ENCODE measurements at regions not wholly inside any gene's neighbourhood (a gene's known extent, or its start where the extent isn't known, plus 50 kb on each side); places are given as distances from the start of the nearest gene placed in this dataset.
"Not testable (repeated sequence)": the region's sequence is repeated elsewhere in the genome, so short reads cannot be mapped to it uniquely, and the experiment has no call there.

DNA sequence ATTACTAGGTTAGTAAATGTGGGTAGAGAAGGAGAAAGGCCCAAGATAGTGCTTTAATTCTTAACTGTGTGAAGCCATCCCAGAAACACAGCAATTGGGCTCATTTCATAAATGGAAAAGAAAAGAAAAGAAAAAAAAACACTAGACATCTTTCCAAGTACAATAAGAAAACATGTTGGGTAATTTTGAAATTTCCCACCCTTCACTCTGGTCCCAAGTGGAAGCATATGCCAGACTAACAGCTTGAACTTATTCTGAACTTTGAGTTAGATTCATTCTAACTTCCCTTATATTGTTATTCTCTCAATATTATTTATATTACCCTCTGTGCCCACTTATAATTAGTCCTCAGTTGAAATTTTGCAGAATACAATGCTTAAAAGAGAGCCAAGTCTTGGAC, 113.4 kb upstream of the GHR start:
- Mint-ChIP-seq H3K9me3 (peaks cover 0 to 3% (median 0%) of the 10 kb centered on the region in 3 donors), H3K4me3 (no peak overlapping the region), H3K36me3 (no peaks in the 10 kb centered on the region), H3K4me1 (no peaks in the 10 kb centered on the region), H3K27ac (no peak overlapping the region), H3K27me3 (peaks cover 1% of the 10 kb centered on the region)

- no peaks in the 10 kb centered on the region for H3K4me1 Mint-ChIP-seq
- no peaks in the 10 kb centered on the region for H3K36me3 Mint-ChIP-seq
These were observed 108.0 kb upstream of the GHR start for GRCh38 chr5:42315214-42315613.

DNA sequence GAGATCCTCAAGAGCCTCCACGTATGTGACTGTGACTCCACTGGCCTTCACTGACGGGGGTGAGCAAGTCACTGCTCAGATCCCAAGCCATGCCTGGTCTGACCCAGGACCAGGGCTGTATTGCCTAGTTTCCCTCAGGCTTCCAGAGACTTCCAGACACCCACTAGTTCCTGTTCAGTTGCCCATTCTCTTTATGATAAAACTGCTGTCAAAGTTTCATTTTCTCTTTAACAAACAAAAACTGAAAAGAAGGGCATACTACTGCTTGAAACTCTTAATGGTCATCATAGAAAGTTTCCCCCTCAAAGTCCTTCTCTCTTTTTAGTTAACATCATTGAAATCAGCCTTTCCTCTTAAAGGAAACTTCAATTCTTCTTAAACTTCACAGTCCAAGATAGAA, 105.7 kb upstream of the GHR start:
- Mint-ChIP-seq H3K36me3 (peaks cover 2% of the 10 kb centered on the region), H3K4me1 (no peaks in the 10 kb centered on the region), H3K27ac (no peak overlapping the region), H3K9me3 (peaks cover 1 to 17% (median 8%) of the 10 kb centered on the region in 3 donors), H3K4me3 (no peak overlapping the region), H3K27me3 (peaks cover 1% of the 10 kb centered on the region)

More at GRCh38 chr5:42315214-42315613, 108.0 kb upstream of the GHR start:
- H3K27me3 Mint-ChIP-seq, result peaks cover 1% of the 10 kb centered on the region
- peaks cover 1 to 9% (median 5%) of the 10 kb centered on the region in 3 donors for H3K9me3 Mint-ChIP-seq
- H3K27ac Mint-ChIP-seq, result no peak overlapping the region
- H3K4me3 Mint-ChIP-seq, result no peak overlapping the region

GRCh38 chr5:42319546-42319945, 103.7 kb upstream of the GHR start:
- H3K27me3 Mint-ChIP-seq, H3K4me3 Mint-ChIP-seq, H3K4me1 Mint-ChIP-seq, H3K36me3 Mint-ChIP-seq, H3K27ac Mint-ChIP-seq: not testable (repeated sequence)
- peaks cover 1 to 18% (median 10%) of the 10 kb centered on the region in 3 donors for H3K9me3 Mint-ChIP-seq

- H3K4me3 Mint-ChIP-seq, result no peak overlapping the region
- peaks cover 2% of the 10 kb centered on the region for H3K36me3 Mint-ChIP-seq
- no peaks in the 10 kb centered on the region for H3K27me3 Mint-ChIP-seq
- peaks cover 1 to 18% (median 14%) of the 10 kb centered on the region in 3 donors for H3K9me3 Mint-ChIP-seq
- H3K4me1 Mint-ChIP-seq, result peaks cover 0 to 1% (median 0%) of the 10 kb centered on the region in 3 donors
- no peak overlapping the region for H3K27ac Mint-ChIP-seq
These were observed 101.5 kb upstream of the GHR start for GRCh38 chr5:42321785-42322184.

DNA sequence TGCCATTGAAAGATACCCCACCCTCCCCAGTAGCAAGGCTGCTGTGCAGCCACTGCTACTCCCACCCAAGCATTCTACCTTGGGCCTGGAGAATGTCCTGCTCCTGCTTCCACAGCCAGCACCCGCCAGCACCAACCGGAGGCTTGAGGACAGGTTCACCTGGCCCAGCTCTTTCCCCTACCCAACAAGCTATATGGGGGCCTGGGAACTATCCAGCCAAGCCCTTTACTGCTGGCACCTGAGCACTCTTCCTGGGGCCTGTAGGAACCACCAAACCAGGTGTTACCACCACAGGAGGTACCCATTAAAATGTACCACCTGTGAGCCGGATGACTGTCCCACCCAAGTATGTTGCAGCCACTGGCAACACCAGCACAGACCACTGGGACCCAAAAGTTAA, 86.1 kb upstream of the GHR start:
- no peak overlapping the region for H3K4me3 Mint-ChIP-seq
- H3K27me3 Mint-ChIP-seq, result no peaks in the 10 kb centered on the region
- no peaks in the 10 kb centered on the region for H3K4me1 Mint-ChIP-seq
- peaks cover 6 to 23% (median 16%) of the 10 kb centered on the region in 3 donors for H3K9me3 Mint-ChIP-seq
- no peak overlapping the region for H3K27ac Mint-ChIP-seq
- no peaks in the 10 kb centered on the region for H3K36me3 Mint-ChIP-seq

DNA sequence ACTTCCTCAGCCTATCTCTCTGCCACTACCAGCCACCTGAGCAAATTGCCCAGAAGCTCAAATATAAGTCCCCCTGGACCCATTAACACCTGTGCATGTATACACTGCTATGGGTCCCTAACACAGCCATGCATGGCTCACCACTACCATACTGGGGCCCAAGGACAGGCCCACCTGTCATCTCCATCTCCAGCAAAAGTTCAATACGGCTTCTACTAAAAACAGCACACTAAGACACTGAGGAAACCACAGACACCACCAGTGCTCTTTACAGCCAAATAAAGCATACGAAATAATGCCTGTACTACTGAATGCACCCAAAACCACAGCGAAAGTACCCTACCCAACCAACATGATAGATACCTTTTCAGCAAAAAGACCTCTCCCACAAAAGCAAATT, 85.6 kb upstream of the GHR start:
- H3K27me3 Mint-ChIP-seq, result no peaks in the 10 kb centered on the region
- H3K27ac Mint-ChIP-seq, result no peak overlapping the region
- H3K4me1 Mint-ChIP-seq, result no peaks in the 10 kb centered on the region
- H3K36me3 Mint-ChIP-seq, result no peaks in the 10 kb centered on the region
- no peak overlapping the region for H3K4me3 Mint-ChIP-seq
- H3K9me3 Mint-ChIP-seq, result peaks cover 5 to 23% (median 16%) of the 10 kb centered on the region in 3 donors

GRCh38 chr5:42338136-42338535, 85.1 kb upstream of the GHR start:
- Mint-ChIP-seq H3K4me1 (no peaks in the 10 kb centered on the region), H3K27ac (no peak overlapping the region), H3K36me3 (no peaks in the 10 kb centered on the region), H3K27me3 (no peaks in the 10 kb centered on the region), H3K9me3 (peaks cover 4 to 23% (median 16%) of the 10 kb centered on the region in 3 donors), H3K4me3 (no peak overlapping the region)

GRCh38 chr5:42349163-42349562, 74.1 kb upstream of the GHR start:
- H3K9me3 Mint-ChIP-seq, result peaks cover 2 to 22% (median 14%) of the 10 kb centered on the region in 3 donors
- H3K36me3 Mint-ChIP-seq, result no peaks in the 10 kb centered on the region
- no peaks in the 10 kb centered on the region for H3K4me1 Mint-ChIP-seq
- H3K27me3 Mint-ChIP-seq, result no peaks in the 10 kb centered on the region
- H3K4me3 Mint-ChIP-seq, result no peak overlapping the region
- H3K27ac Mint-ChIP-seq, result no peak overlapping the region

DNA sequence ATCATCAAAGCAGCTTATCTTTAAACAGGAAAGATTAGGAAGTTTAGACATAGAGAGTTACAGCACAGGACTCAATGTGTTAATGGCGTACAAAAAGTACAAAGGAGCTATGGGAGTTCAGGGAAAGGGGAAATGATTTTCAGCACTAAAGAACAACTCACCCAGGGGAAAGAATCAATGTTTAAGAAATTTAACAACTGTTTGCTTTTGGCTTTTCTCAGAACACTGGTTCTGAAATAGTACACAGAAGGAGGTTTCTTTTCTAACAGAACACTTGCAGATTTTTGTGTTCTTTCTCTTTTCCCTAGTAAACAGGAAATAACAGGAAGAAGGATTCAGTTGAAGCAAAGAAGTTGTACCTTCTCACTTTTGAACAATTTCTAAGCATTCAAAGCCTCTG, 71.3 kb upstream of the GHR start:
- Mint-ChIP-seq H3K36me3 (no peaks in the 10 kb centered on the region), H3K27ac (no peak overlapping the region), H3K4me3 (no peak overlapping the region), H3K9me3 (peaks cover 2 to 19% (median 17%) of the 10 kb centered on the region in 3 donors), H3K27me3 (no peaks in the 10 kb centered on the region), H3K4me1 (no peaks in the 10 kb centered on the region)

DNA sequence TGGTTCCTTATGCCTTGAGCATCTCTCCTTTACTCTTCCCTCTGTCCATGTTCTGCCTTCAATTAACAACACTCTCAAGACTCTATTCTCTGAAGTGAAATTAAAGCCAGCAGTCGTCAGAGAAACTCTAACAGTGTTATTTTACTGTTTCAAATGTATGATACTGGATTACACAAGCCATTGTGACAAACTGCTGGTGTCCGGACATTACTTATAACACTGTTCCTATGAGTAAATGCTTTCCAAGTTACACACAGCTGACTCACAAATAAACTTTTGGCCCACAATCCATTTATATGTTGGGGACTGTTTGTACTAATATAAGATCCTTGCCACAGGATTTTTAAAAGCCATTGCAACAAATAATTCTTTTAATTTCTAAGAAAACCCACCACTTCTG, 63.2 kb upstream of the GHR start:
- Mint-ChIP-seq H3K27me3 (no peaks in the 10 kb centered on the region), H3K27ac (no peak overlapping the region), H3K9me3 (peaks cover 0 to 4% (median 0%) of the 10 kb centered on the region in 3 donors), H3K4me1 (no peaks in the 10 kb centered on the region), H3K4me3 (no peak overlapping the region), H3K36me3 (no peaks in the 10 kb centered on the region)

- H3K36me3 Mint-ChIP-seq, result no peaks in the 10 kb centered on the region
- no peak overlapping the region for H3K4me3 Mint-ChIP-seq
- H3K4me1 Mint-ChIP-seq, result no peaks in the 10 kb centered on the region
- H3K9me3 Mint-ChIP-seq, result peaks cover 0 to 4% (median 0%) of the 10 kb centered on the region in 3 donors
- H3K27ac Mint-ChIP-seq, result no peak overlapping the region
- no peaks in the 10 kb centered on the region for H3K27me3 Mint-ChIP-seq
These were observed 62.5 kb upstream of the GHR start for GRCh38 chr5:42360616-42361314.

GRCh38 chr5:42361315-42361688, 61.9 kb upstream of the GHR start:
- Mint-ChIP-seq H3K27ac (no peak overlapping the region), H3K36me3 (no peaks in the 10 kb centered on the region), H3K4me1 (no peaks in the 10 kb centered on the region), H3K27me3 (no peaks in the 10 kb centered on the region), H3K9me3 (peaks cover 0 to 4% (median 0%) of the 10 kb centered on the region in 3 donors), H3K4me3 (no peak overlapping the region)

DNA sequence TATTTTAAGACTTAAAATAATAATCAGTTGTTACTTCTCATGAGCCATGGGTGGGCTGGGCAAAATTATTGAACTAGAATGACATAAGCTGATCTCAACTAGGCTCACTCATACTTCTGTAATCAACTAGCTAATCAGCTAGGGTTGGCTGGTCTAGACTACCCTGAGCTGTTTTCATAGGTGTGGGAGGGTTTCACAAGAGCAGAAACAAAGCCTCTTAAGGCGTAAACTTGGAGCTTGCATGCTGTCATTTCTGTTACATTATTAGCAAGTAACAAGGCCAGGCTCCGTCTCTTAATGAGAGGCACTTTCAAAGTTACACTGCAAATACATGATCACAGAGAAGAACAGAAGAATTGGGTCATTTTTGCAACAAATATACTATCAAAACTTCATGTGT, 57.2 kb upstream of the GHR start:
- Mint-ChIP-seq H3K9me3 (peaks cover 0 to 2% (median 0%) of the 10 kb centered on the region in 3 donors), H3K4me1 (no peaks in the 10 kb centered on the region), H3K27me3 (no peaks in the 10 kb centered on the region), H3K36me3 (no peaks in the 10 kb centered on the region), H3K4me3 (no peak overlapping the region), H3K27ac (no peak overlapping the region)
